H1 (cell line): ENCODE measurements at regions not wholly inside any gene's neighbourhood (a gene's known extent, or its start where the extent isn't known, plus 50 kb on each side); places are given as distances from the start of the nearest gene placed in this dataset.

Experiments used
- CTCF ChIA-PET: fragments of 300-600 bp; sonication (Branson Sonifier 250); formaldehyde crosslinking; loops from one replicate; lab custom pipeline; 2021; ENCODE audit not compliant: partially characterized antibody; lab: Charles Lee
- POLR2A ChIA-PET: fragments of 300-600 bp; sonication (Branson Sonifier 250); formaldehyde crosslinking; loops from one replicate; lab custom pipeline; 2021; ENCODE audit warnings: inconsistent platforms; ENCODE audit not compliant: partially characterized antibody; lab: Charles Lee
- DNase-seq, 2 experiments: peaks; one replicate each; pipeline versions ENCODE4 v3.0.0 to v3.0.0-alpha.2; 2010 to 2022; ENCODE audit warnings: low spot score in 2 of 2, low read depth in 1 of 2, mixed read lengths in 1 of 2
- FAIRE-seq: peaks from 2 replicates; lab custom pipeline; 2011; peaks lifted over from hg19 to GRCh38; lab: Jason Lieb, UNC
- H2AFZ ChIP-seq: 2 replicates; pipeline ENCODE4 v1.8.1; 2012; ENCODE audit warnings: low read length, inconsistent platforms
- H2AK5ac ChIP-seq: 2 replicates; pipeline ENCODE4 v1.6.1; 2013; ENCODE audit warnings: low read depth, low read length
- H2BK120ac ChIP-seq: replicated peaks from 2 replicates; pipeline ENCODE3; 2013; ENCODE audit warnings: low read depth, low read length, inconsistent platforms
- H2BK12ac ChIP-seq: 2 replicates; pipeline ENCODE4 v1.6.1; 2013; ENCODE audit warnings: low read depth, low read length
- H2BK15ac ChIP-seq: 2 replicates; pipeline ENCODE4 v1.6.1; 2013; ENCODE audit warnings: low read length
- H2BK20ac ChIP-seq: 2 replicates; pipeline ENCODE4 v1.6.1; 2013; ENCODE audit warnings: low read length
- H2BK5ac ChIP-seq: 2 replicates; pipeline ENCODE4 v1.6.1; 2013; ENCODE audit warnings: low read depth, low read length
- H3K14ac ChIP-seq: 2 replicates; pipeline ENCODE4 v1.6.1; 2013; ENCODE audit warnings: inconsistent platforms; ENCODE audit not compliant: insufficient read length
- H3K18ac ChIP-seq: 2 replicates; pipeline ENCODE4 v1.6.1; 2013; ENCODE audit warnings: low read length; ENCODE audit errors: extremely low read depth
- H3K23ac ChIP-seq: 2 replicates; pipeline ENCODE4 v1.6.1; 2013; ENCODE audit warnings: inconsistent platforms; ENCODE audit not compliant: insufficient read length
- H3K23me2 ChIP-seq: 2 replicates; pipeline ENCODE4 v1.6.1; 2013; ENCODE audit warnings: low read depth, low read length
- H3K27ac ChIP-seq: 2 replicates; pipeline ENCODE4 v1.6.1; 2011; ENCODE audit warnings: low read depth, low read length, inconsistent platforms
- H3K27me3 ChIP-seq, 4 experiments: replicated peaks in 1 of 4; 1 replicate in 1 of 4; 2 replicates in 3 of 4; pipeline versions ENCODE4 v1.6.1 to v1.8.1; 2011 to 2013; ENCODE audit warnings: low read length in 3 of 4, mild to moderate bottlenecking in 3 of 4, inconsistent platforms in 2 of 4, mixed read lengths in 2 of 4, moderate library complexity in 1 of 4; ENCODE audit not compliant: control insufficient read depth in 3 of 4, insufficient read depth in 3 of 4; ENCODE audit errors: extremely low read depth in 1 of 4
- H3K36me3 ChIP-seq, 4 experiments: 2 replicates each; pipeline versions ENCODE4 v1.6.1 to v1.8.1; 2011 to 2013; ENCODE audit warnings: mild to moderate bottlenecking in 4 of 4, low read length in 3 of 4, moderate library complexity in 2 of 4, control low read depth in 1 of 4, inconsistent platforms in 1 of 4; ENCODE audit not compliant: insufficient read depth in 4 of 4, control insufficient read depth in 2 of 4
- H3K4ac ChIP-seq: replicated peaks from 2 replicates; pipeline ENCODE3; 2013; ENCODE audit warnings: low read length, low read depth, mixed read lengths, inconsistent platforms; ENCODE audit not compliant: insufficient read length
- H3K4me1 ChIP-seq, 4 experiments: replicated peaks in 1 of 4; 1 replicate in 1 of 4; 2 replicates in 3 of 4; pipeline versions ENCODE4 v1.6.1 to v1.8.1; 2011 to 2013; ENCODE audit warnings: low read length in 3 of 4, inconsistent platforms in 2 of 4, mixed read lengths in 1 of 4; ENCODE audit not compliant: insufficient read depth in 4 of 4, control insufficient read depth in 3 of 4
- H3K4me2 ChIP-seq, 2 experiments: 2 replicates each; pipeline versions ENCODE4 v1.6.1 to v1.8.1; 2011 to 2013; ENCODE audit warnings: low read depth in 2 of 2, low read length in 2 of 2, control low read depth in 1 of 2, inconsistent platforms in 1 of 2, mild to moderate bottlenecking in 1 of 2; ENCODE audit not compliant: insufficient read depth in 1 of 2
- H3K4me3 ChIP-seq, 4 experiments: fragments of 200-600, 300-600 bp in 1 of 4; sonication (generic), shearing (Covaris generic), sonication (Bioruptor Twin) in 1 of 4; 2 replicates each; pipeline versions ENCODE4 v1.5.1 to v1.8.1; 2011 to 2016; ENCODE audit warnings: low read length in 4 of 4, low read depth in 3 of 4, control low read depth in 2 of 4, inconsistent platforms in 2 of 4, mild to moderate bottlenecking in 2 of 4, mixed read lengths in 1 of 4, moderate library complexity in 1 of 4; ENCODE audit not compliant: insufficient read depth in 2 of 4; ENCODE audit errors: extremely low read depth in 1 of 4
- H3K56ac ChIP-seq: replicated peaks from 2 replicates; pipeline ENCODE3; 2013; ENCODE audit warnings: low read depth, mild to moderate bottlenecking, mixed read lengths, low read length, inconsistent platforms; ENCODE audit not compliant: insufficient read length
- H3K79me1 ChIP-seq: 2 replicates; pipeline ENCODE4 v1.6.1; 2013; ENCODE audit warnings: low read depth, low read length, control low read depth
- H3K79me2 ChIP-seq, 2 experiments: 2 replicates each; pipeline versions ENCODE4 v1.6.1 to v1.8.1; 2012 to 2013; ENCODE audit warnings: low read length in 2 of 2, mild to moderate bottlenecking in 2 of 2, inconsistent platforms in 1 of 2; ENCODE audit not compliant: insufficient read depth in 2 of 2, control insufficient read depth in 1 of 2
- H3K9ac ChIP-seq, 4 experiments: replicated peaks in 1 of 4; 1 replicate in 1 of 4; 2 replicates in 3 of 4; pipeline versions ENCODE4 v1.6.1 to v1.8.1; 2011 to 2013; ENCODE audit warnings: low read depth in 3 of 4, low read length in 3 of 4, control low read depth in 2 of 4, mild to moderate bottlenecking in 2 of 4, moderate library complexity in 2 of 4, inconsistent platforms in 1 of 4; ENCODE audit errors: extremely low read depth in 1 of 4
- H3K9me3 ChIP-seq, 2 experiments: 2 replicates each; pipeline versions ENCODE4 v1.6.1 to v1.8.1; 2012 to 2013; ENCODE audit warnings: mild to moderate bottlenecking in 2 of 2, moderate library complexity in 2 of 2, control low read depth in 1 of 2, inconsistent platforms in 1 of 2, low read depth in 1 of 2, low read length in 1 of 2, mixed read lengths in 1 of 2; ENCODE audit not compliant: insufficient read depth in 2 of 2
- H4K20me1 ChIP-seq, 2 experiments: replicated peaks in 1 of 2; 2 replicates each; pipeline versions ENCODE3 to v1.8.1; 2011 to 2013; ENCODE audit warnings: inconsistent platforms in 2 of 2, low read length in 2 of 2, mild to moderate bottlenecking in 1 of 2; ENCODE audit not compliant: insufficient read depth in 2 of 2, control insufficient read depth in 1 of 2
- H4K5ac ChIP-seq: 2 replicates; pipeline ENCODE4 v1.6.1; 2013; ENCODE audit warnings: low read length, low read depth, mixed read lengths, inconsistent platforms; ENCODE audit not compliant: insufficient read length
- H4K8ac ChIP-seq: 2 replicates; pipeline ENCODE4 v1.8.0; 2013; ENCODE audit warnings: mild to moderate bottlenecking, moderate library complexity, low read length, inconsistent platforms; ENCODE audit not compliant: insufficient read depth; ENCODE audit errors: extremely low read depth
- H4K91ac ChIP-seq: replicated peaks from 2 replicates; pipeline ENCODE3; 2013; ENCODE audit warnings: low read length, mixed read lengths, inconsistent platforms; ENCODE audit not compliant: insufficient read length
- CBX8 ChIP-seq: fragments of 300-800, 300-1000 bp; sonication (generic); IDR thresholded peaks from 2 replicates; pipeline ENCODE4 v1.7.1; 2016; ENCODE audit warnings: low read depth, low read length, borderline replicate concordance
- WGBS, 2 experiments: shearing (Covaris generic) in 1 of 2; methylation state at CpG; one replicate each; pipeline versions ENCODE4 v1.1.6 to v1.1.7; 2013 to 2015; ENCODE audit warnings: low lambda C conversion rate in 2 of 2, mixed read lengths in 2 of 2, inconsistent platforms in 1 of 2, low coverage in 1 of 2, missing lambda C conversion rate in 1 of 2; ENCODE audit not compliant: insufficient replicate concordance in 2 of 2, insufficient coverage in 1 of 2, insufficient read length in 1 of 2; ENCODE audit errors: extremely low coverage in 1 of 2, missing lambda C conversion rate in 1 of 2; 5-methylcytosine and 5-hydroxymethylcytosine counted together

DNA sequence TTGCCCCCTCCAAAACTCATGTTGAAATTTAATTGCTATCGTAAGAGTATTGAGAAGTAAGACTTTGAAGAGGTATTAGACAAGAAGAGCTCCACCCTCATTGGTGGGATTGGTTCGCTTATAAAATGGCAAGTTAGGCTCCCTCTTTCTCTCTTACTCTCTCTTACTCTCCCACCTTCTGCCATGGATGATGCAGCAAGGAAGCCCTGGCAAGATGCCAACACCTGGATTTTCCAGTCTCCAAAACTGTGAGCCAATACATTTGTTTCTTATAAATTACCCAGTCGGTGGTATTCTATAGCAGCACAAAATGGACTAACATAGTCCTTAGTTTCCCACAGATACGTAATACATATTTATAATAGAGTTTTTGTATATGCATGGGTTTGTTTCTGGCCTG is 119.4 kb downstream of the DDIT4L start:
- ChIA-PET CTCF (interaction anchor here (1.0 kb wide), 1 partner anchor 36 kb away, joined by 3 read pairs; no protein-coding TSS in a partner anchor), POLR2A (interaction anchor here (0.6 kb wide), 1 partner anchor 9 kb away, joined by 5 read pairs; no protein-coding TSS in a partner anchor)
- no peak overlapping the region for H3K9ac ChIP-seq
- H3K36me3 ChIP-seq, result no peaks in the 10 kb centered on the region
- H3K4ac ChIP-seq, result no peak overlapping the region
- H2BK12ac ChIP-seq, result no peak overlapping the region
- H3K56ac ChIP-seq, result no peak overlapping the region
- H3K27ac ChIP-seq, result no peak overlapping the region
- no peak overlapping the region for H4K5ac ChIP-seq
- H3K4me3 ChIP-seq, result no peak overlapping the region
- H2BK5ac ChIP-seq, result no peak overlapping the region
- no peak for DNase-seq
- no peak overlapping the region for H2BK20ac ChIP-seq
- H3K23ac ChIP-seq, result no peak overlapping the region
- no peak overlapping the region for H2BK15ac ChIP-seq
- H3K27me3 ChIP-seq, result no peaks in the 10 kb centered on the region
- H3K79me1 ChIP-seq, result no peaks in the 10 kb centered on the region
- H2BK120ac ChIP-seq, result no peak overlapping the region
- no peaks in the 10 kb centered on the region for H3K4me1 ChIP-seq
- H3K4me2 ChIP-seq, result no peak overlapping the region
- H2AFZ ChIP-seq, result no peak overlapping the region
- H4K91ac ChIP-seq, result no peak overlapping the region
- no peak overlapping the region for H3K14ac ChIP-seq
- no peaks in the 10 kb centered on the region for H3K79me2 ChIP-seq
- H4K8ac ChIP-seq, result no peak overlapping the region
- no peak overlapping the region for H2AK5ac ChIP-seq
- no peaks in the 10 kb centered on the region; a peak in 1 of 4 replicates for H3K9me3 ChIP-seq
- 98% methylated on average over 4 of the region's 4 CpGs; no CpG with 5 or more reads in 1 of the 2 experiments for WGBS, 2 experiments
- FAIRE-seq, result no peak
- TF ChIP-seq CBX8, result no peak
- H4K20me1 ChIP-seq, result no peaks in the 10 kb centered on the region
- no peak overlapping the region for H3K18ac ChIP-seq
- no peaks in the 10 kb centered on the region for H3K23me2 ChIP-seq
